Activated naive CD4-positive, alpha-beta T cell (primary cell): ENCODE measurements at regions not wholly inside any gene's neighbourhood (a gene's known extent, or its start where the extent isn't known, plus 50 kb on each side); places are given as distances from the start of the nearest gene placed in this dataset.
"Not testable (repeated sequence)": the region's sequence is repeated elsewhere in the genome, so short reads cannot be mapped to it uniquely, and the experiment has no call there.

Experiments
- DNase-seq, 4 experiments: peaks; one replicate each; lab custom pipeline; 2025; lab: John Stamatoyannopoulos, UW

GRCh38 chr22:47860907-47861306 is 1098.5 kb downstream of the TBC1D22A start:
- DNase-seq, result not testable (repeated sequence)

GRCh38 chr22:47859881-47860525 is 1097.6 kb downstream of the TBC1D22A start:
- no peak for DNase-seq

DNA sequence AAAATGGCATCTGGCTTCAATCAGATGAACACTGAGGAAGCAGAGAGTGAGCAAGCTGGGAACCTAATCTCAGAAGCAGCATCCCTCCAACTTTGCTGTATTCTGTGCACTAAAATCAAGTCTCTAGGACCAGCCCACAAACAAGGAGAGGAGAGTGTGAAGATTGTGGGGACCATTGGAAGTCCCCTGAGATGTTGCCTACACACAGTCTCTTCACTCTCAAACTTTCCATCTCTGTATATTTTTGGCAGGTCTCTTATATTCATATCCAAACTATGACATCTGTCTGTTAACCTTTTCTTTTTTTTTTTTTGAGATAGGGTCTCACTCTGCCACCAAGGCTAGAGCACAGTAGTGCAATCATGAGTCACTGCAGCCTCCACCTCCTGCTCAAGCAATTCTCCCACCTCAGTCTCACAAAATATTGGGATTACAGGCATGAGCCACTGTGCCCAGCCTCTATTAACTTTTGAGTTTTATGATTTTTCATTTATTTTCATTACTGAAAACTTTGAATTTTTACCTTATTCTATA is 1096.4 kb downstream of the TBC1D22A start:
- no peak for DNase-seq

GRCh38 chr22:47854680-47855079 is 1092.2 kb downstream of the TBC1D22A start:
- no peak for DNase-seq

GRCh38 chr22:47854251-47854650 is 1091.8 kb downstream of the TBC1D22A start:
- no peak for DNase-seq

GRCh38 chr22:47853750-47854149 is 1091.3 kb downstream of the TBC1D22A start:
- DNase-seq, result no peak

- no peak for DNase-seq
Observed at GRCh38 chr22:47851586-47851985, 1089.1 kb downstream of the TBC1D22A start.

GRCh38 chr22:47850644-47851151 is 1088.2 kb downstream of the TBC1D22A start:
- no peak for DNase-seq

- no peak for DNase-seq
Observed at GRCh38 chr22:47849576-47849975, 1087.1 kb downstream of the TBC1D22A start.

GRCh38 chr22:47848184-47848920 is 1085.9 kb downstream of the TBC1D22A start:
- DNase-seq, result no peak

GRCh38 chr22:47847131-47847890 is 1084.9 kb downstream of the TBC1D22A start:
- DNase-seq, result no peak

DNA sequence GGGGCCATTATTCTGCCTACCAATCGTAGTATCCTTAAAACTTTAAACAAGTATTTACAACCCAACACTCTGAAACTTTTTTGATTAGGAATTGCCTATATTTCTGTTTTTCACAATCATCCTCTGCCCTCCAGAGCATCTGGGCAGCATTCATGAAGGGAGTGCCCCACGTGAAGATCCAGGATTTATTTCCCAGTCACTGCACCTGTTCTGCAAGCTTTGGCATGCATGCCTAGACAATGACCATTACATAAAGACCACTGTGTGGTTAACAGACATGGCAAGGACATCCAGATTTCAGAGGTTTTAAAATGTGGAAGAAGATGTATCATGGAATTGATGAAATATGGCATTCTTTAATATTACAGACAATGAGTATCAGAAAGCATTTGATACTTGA is 1083.8 kb downstream of the TBC1D22A start:
- DNase-seq, result no peak

GRCh38 chr22:47842119-47842518 is 1079.7 kb downstream of the TBC1D22A start:
- DNase-seq, result no peak

GRCh38 chr22:47841156-47841555 is 1078.7 kb downstream of the TBC1D22A start:
- DNase-seq, result no peak

DNA sequence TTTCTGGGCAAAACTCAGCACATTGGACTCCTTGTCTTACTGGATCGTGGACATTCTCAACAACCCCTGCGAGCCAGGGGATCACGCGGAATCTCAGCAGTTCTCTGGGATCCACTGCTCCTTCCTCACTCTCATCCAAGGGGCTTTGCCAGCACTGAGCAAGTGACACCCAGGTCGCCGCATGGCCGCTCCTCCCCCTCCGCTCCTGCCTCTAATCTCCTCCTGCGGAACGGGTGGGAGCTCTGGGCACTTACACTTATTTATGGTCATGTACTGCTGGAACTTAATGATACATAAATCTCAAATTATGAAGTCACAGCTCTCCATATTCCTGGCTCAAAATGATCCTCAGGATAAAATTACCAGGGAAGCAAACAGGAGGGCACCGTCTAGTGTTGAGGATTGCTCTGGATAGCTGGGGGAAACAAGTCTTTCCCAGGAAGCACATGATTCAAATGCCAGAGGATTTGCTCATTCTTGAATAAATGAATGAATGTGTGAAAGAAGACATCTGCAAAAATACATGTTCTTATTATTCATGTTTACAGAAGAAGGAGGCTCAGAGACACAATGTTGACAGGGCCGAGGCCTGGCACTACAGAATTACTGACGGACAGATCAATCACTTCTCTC is 1077.3 kb downstream of the TBC1D22A start:
- no peak for DNase-seq

DNA sequence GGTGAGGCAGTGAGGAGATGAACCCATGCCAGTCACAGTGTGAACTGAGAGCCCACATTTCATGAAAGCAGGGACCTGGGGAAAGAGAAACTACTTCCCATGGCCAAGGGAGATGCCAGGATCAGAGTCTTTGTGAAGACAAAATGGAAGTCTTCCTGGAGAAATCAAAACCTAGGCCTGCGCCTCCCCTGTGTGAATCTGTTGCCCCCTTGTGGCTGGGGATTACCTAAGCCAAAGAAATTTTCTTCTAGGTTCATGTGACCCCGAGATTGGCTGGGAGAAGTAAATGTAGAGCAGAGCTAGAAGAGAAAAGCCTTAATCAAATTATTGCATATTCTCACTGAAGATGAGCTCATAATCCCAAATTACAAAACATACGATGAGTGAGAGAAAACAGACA is 1075.3 kb downstream of the TBC1D22A start:
- no peak for DNase-seq

- DNase-seq, result no peak
Observed at GRCh38 chr22:47836957-47837356, 1074.5 kb downstream of the TBC1D22A start.

DNA sequence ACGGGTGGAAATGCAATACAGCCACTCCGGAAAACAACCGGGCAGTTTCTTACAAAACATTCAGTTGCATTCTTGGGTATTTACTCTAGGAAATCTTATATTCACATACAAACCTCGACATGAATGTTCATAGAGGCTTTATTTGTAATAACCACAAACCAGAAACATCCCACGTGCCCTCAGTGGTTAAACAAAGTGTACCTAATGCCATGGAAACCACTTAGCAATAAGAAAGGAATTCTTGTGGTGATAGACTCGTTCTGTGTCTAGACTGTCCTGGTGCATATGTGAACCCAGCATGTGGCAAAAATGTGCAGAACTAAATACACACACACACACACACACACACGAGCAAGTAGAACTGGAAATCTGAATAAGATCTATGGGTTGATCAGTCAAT is 1073.3 kb downstream of the TBC1D22A start:
- DNase-seq, result no peak

GRCh38 chr22:47826016-47826415 is 1063.6 kb downstream of the TBC1D22A start:
- no peak for DNase-seq

DNA sequence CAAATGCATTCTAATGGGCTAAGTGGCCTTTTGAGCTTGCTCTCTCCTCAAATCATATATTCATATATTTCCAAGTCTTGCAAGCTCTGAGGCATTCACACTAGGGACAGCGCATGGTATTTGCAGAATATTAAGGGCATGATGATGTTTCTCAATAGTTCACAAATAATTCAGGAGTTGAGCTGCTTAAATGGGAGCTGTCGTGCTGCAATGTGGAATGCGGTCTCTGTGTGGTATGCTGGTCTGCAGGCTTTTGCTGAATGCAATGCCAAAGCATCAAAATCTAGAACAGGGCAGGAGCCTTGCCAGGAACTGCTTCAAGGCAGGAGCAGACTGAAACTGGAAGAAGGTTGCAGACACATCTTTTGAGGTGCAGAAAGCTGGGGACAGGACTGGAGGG is 1060.0 kb downstream of the TBC1D22A start:
- no peak for DNase-seq

DNA sequence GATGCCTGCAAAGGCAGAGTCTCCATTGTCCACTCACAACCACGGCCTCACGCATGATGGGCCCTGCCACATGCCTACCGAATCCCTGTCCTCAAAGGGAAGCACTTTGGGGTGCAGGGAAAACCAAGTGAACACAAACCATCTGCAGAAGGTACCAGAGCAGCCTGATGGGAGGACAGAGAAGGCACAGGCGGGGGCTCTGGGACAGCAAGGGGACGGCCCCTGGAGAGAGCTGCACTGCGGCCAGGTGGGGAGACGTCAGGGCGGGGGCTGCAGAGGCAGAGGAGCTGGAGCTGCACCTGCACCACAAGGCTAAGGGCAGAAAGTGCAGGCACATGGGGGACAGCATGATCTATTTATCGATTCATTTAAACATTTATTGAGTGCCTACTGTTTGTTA is 1056.0 kb downstream of the TBC1D22A start:
- no peak for DNase-seq

DNA sequence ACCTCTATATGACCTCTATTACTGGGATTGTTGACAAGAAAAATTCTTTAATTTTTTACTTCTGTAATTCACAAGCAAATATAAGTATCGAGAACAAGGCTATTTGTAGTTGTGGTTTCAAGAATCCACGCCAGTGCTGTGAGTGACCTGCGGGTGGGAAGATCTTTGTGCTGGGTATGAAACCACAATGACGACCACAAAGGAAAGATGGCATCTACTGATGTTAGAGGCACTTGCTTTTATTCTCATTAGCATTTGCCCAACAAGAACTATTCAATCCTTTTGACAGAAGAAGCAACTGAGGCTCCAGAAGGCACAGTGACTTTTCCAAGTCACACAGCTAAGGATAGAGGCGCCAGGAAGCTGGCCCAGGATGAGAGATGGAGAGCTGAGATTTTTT is 1054.9 kb downstream of the TBC1D22A start:
- DNase-seq, result no peak
